B cell (primary cell): ENCODE measurements at regions not wholly inside any gene's neighbourhood (a gene's known extent, or its start where the extent isn't known, plus 50 kb on each side); places are given as distances from the start of the nearest gene placed in this dataset.
"Not testable (repeated sequence)": the region's sequence is repeated elsewhere in the genome, so short reads cannot be mapped to it uniquely, and the experiment has no call there.

Experiments used
- ATAC-seq: fragments of 200-7000 bp; cut with Tn5 transposase; one replicate; pipeline ENCODE4 v1.10.0; 2021; ENCODE audit warnings: low read depth, mild to moderate bottlenecking, moderate number of reproducible peaks, moderate library complexity
- CTCF ChIA-PET: fragments of 350-600 bp; sonication (Branson Sonifier 250); formaldehyde crosslinking; loops from one replicate; lab custom pipeline; 2021; ENCODE audit warnings: antibody characterized with exemption, inconsistent platforms; lab: Charles Lee
- POLR2A ChIA-PET: fragments of 350-600 bp; sonication (Branson Sonifier 250); formaldehyde crosslinking; loops from one replicate; lab custom pipeline; 2021; ENCODE audit warnings: antibody characterized with exemption; lab: Charles Lee
- DNase-seq: peaks from one replicate; pipeline ENCODE4 v3.0.0; 2013
- H2AFZ ChIP-seq: 2 replicates; pipeline ENCODE4 v1.6.1; 2012; ENCODE audit warnings: mild to moderate bottlenecking, low read depth, low read length; ENCODE audit not compliant: insufficient read depth, poor library complexity, severe bottlenecking
- H3K27ac ChIP-seq, 2 donors: 1 replicate in 1 of 2; 2 replicates in 1 of 2; pipeline ENCODE4 v1.5.1; 2012 to 2013; ENCODE audit warnings: low read length in 2 of 2, mild to moderate bottlenecking in 2 of 2, moderate library complexity in 1 of 2
- H3K27me3 ChIP-seq, 4 experiments: fragments of 200-600 bp in 1 of 4; sonication (generic) in 1 of 4; replicated peaks in 1 of 4; 1 replicate in 2 of 4; 2 replicates in 2 of 4; pipeline versions ENCODE4 v1.6.1 to v1.7.0; 2013 to 2016; ENCODE audit warnings: low read length in 3 of 4, mild to moderate bottlenecking in 2 of 4, mixed read lengths in 1 of 4, moderate library complexity in 1 of 4; ENCODE audit not compliant: insufficient read depth in 4 of 4, control insufficient read depth in 3 of 4; ENCODE audit errors: control extremely low read depth in 1 of 4
- H3K36me3 ChIP-seq, 2 experiments: replicated peaks in 1 of 2; 1 replicate in 1 of 2; 2 replicates in 1 of 2; pipeline versions ENCODE4 v1.6.1 to v1.7.1; 2013; ENCODE audit warnings: low read length in 1 of 2; ENCODE audit not compliant: insufficient read depth in 2 of 2, control insufficient read depth in 1 of 2; ENCODE audit errors: control extremely low read depth in 1 of 2, extremely low read depth in 1 of 2
- H3K4me1 ChIP-seq, 2 donors: fragments of 200-600 bp in 1 of 2; sonication (generic) in 1 of 2; 1 replicate in 1 of 2; 2 replicates in 1 of 2; pipeline versions ENCODE4 v1.5.1 to v1.6.1; 2013 to 2017; ENCODE audit warnings: low read length in 2 of 2; ENCODE audit not compliant: control insufficient read depth in 2 of 2, insufficient read depth in 2 of 2
- H3K4me2 ChIP-seq: replicated peaks from 2 replicates; pipeline ENCODE3; 2012; ENCODE audit warnings: mild to moderate bottlenecking, low read depth, low read length; ENCODE audit not compliant: poor library complexity, severe bottlenecking
- H3K4me3 ChIP-seq, 5 experiments: fragments of 200-600 bp in 1 of 5; sonication (generic) in 1 of 5; 1 replicate in 3 of 5; 2 replicates in 2 of 5; pipeline versions ENCODE4 v1.5.1 to v1.7.0; 2011 to 2016; ENCODE audit warnings: low read length in 4 of 5, mild to moderate bottlenecking in 4 of 5, low read depth in 2 of 5, control low read depth in 1 of 5, moderate library complexity in 1 of 5; ENCODE audit not compliant: insufficient read depth in 1 of 5; ENCODE audit errors: control extremely low read depth in 1 of 5, extremely low read depth in 1 of 5
- H3K79me2 ChIP-seq: fragments of 200-600 bp; sonication (generic); one replicate; pipeline ENCODE4 v1.6.0; 2016; ENCODE audit warnings: low read length; ENCODE audit not compliant: control insufficient read depth, insufficient read depth
- H3K9ac ChIP-seq: fragments of 200-600 bp; sonication (generic); 2 replicates; pipeline ENCODE4 v1.6.1; 2017; ENCODE audit warnings: mild to moderate bottlenecking, low read length, moderate library complexity
- H3K9me3 ChIP-seq, 3 donors: one replicate each; pipeline versions ENCODE4 v1.6.1 to v1.7.1; 2013; ENCODE audit warnings: low read length in 2 of 3; ENCODE audit not compliant: control insufficient read depth in 2 of 3, insufficient read depth in 1 of 3; ENCODE audit errors: control extremely low read depth in 1 of 3
- H4K20me1 ChIP-seq: 2 replicates; pipeline ENCODE4 v1.6.0; 2012; ENCODE audit warnings: mild to moderate bottlenecking, low read length; ENCODE audit not compliant: insufficient read depth, control insufficient read depth, poor library complexity, severe bottlenecking
- H3K27ac Mint-ChIP-seq: one replicate; pipeline ENCODE4 v1.8.0; 2021; ENCODE audit warnings: mixed read lengths
- H3K27me3 Mint-ChIP-seq: one replicate; pipeline ENCODE4 v1.8.0; 2021; ENCODE audit warnings: mixed read lengths
- H3K4me1 Mint-ChIP-seq: one replicate; pipeline ENCODE4 v1.8.0; 2021; ENCODE audit warnings: mixed read lengths
- H3K4me3 Mint-ChIP-seq: one replicate; pipeline ENCODE4 v1.8.0; 2021; ENCODE audit warnings: mixed read lengths
- H3K9me3 Mint-ChIP-seq: one replicate; pipeline ENCODE4 v1.8.0; 2022; ENCODE audit warnings: mixed read lengths; ENCODE audit not compliant: insufficient read depth
- WGBS: methylation state at CpG from one replicate; pipeline ENCODE4 v1.1.5; 2013; ENCODE audit warnings: missing lambda C conversion rate; ENCODE audit not compliant: insufficient coverage; 5-methylcytosine and 5-hydroxymethylcytosine counted together
- intact Hi-C: fragments of 100-400 bp; cut with micrococcal nuclease; formaldehyde crosslinking; loops from one replicate; pipeline ENCODE4 v1.10.0; 2022

DNA sequence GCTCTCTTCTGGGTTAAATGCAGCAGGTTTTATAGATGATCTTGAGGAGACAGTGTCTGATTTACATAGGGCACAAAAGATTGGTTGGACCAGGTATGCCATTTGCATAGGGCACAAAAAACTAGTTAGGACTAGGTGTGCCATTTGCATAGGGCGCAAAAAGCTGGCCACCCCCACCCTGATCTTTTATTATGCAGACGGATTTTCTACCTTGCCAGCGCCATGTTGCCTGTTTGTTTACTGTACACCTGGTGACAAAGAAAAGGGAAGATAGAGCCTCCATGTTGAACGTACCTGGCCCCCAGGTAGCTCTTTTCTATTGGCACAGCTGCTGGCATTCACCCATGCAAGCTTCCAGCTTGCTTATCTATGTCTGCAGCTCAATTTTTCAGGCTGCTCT lies 790.4 kb downstream of the TTLL7 start:
- H3K27ac ChIP-seq, H3K27ac Mint-ChIP-seq, H3K9me3 Mint-ChIP-seq, DNase-seq, H4K20me1 ChIP-seq, intact Hi-C loops, H3K4me3 ChIP-seq, POLR2A ChIA-PET, H3K27me3 ChIP-seq, H3K79me2 ChIP-seq, H3K36me3 ChIP-seq, CTCF ChIA-PET, H3K9ac ChIP-seq, H3K9me3 ChIP-seq, H3K4me1 ChIP-seq, ATAC-seq, H3K4me2 ChIP-seq, H3K4me3 Mint-ChIP-seq, H3K27me3 Mint-ChIP-seq, H2AFZ ChIP-seq, H3K4me1 Mint-ChIP-seq: not testable (repeated sequence)
- WGBS = 83% methylated on average over 1 of the region's 4 CpGs

DNA sequence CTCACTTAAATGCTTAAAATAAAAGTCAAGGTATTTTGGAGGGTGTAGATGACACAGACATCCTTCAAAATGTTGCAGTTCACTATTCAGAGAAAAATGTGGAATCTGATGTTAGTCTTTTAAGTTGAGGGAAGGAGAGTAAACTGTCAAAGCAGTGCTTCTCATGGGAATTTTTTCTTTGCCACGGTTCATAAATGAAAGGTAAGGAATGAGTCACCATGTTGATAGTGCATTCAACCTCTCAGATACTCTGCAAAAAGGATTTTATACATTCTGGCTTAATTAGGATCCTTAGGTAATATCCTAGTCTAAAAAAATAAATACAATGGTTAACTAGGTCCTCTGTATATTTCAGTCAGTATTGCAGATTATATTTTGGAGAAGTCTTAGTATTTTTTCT lies 804.3 kb downstream of the TTLL7 start:
- H3K36me3 ChIP-seq, POLR2A ChIA-PET, H3K27me3 Mint-ChIP-seq, H3K4me2 ChIP-seq, H3K4me1 Mint-ChIP-seq, intact Hi-C loops, H3K9me3 Mint-ChIP-seq, H3K9me3 ChIP-seq, H2AFZ ChIP-seq, H3K79me2 ChIP-seq, H3K27me3 ChIP-seq, DNase-seq, H3K4me3 Mint-ChIP-seq, H4K20me1 ChIP-seq, H3K4me1 ChIP-seq, ATAC-seq, H3K4me3 ChIP-seq, H3K9ac ChIP-seq, H3K27ac ChIP-seq, H3K27ac Mint-ChIP-seq, CTCF ChIA-PET: not testable (repeated sequence)
- WGBS = no CpG with 5 or more reads among the region's 1 CpG

DNA sequence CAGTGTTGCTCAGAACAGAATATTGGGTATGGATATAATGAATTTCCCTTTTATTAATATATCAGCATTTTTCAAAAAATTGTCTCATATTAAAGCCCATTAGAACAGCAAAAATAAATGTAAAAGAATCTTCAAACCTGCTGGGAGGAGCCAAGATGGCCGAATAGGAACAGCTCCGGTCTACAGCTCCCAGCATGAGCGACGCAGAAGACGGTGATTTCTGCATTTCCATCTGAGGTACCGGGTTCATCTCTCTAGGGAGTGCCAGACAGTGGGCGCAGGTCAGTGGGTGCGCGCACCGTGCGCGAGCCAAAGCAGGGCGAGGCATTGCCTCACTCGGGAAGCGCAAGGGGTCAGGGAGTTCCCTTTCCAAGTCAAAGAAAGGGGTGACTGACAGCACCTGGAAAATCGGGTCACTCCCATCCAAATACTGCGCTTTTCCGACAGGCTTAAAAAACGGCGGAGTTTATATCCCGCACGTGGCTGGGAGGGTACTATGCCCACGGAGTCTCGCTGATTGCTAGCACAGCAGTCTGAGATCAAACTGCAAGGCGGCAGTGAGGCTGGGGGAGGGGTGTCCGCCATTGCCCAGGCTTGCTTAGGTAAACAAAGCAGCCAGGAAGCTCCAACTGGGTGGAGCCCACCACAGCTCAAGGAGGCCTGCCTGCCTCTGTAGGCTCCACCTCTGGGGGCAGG lies 816.8 kb downstream of the TTLL7 start:
- H2AFZ ChIP-seq, intact Hi-C loops: not testable (repeated sequence)

DNA sequence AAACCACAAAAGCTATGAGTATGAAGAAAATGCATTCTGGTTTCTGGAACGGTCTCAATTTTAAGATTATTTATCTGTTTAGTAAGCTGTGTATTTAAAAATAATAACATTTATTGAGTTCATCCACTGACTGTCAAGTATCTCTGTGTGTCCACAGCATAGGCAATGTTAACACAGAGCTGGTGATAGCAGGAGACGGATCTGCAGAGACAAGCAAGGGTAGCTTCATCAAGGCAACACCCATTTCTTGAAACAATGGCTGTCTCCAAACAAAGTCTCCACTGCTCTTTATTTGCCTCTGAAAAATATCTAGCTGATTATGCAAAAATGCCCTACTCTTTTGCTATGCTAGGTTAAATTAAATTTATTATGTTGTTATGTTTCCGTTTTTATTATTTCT lies 818.3 kb downstream of the TTLL7 start:
- POLR2A ChIA-PET, H4K20me1 ChIP-seq, H2AFZ ChIP-seq, H3K9me3 Mint-ChIP-seq, H3K9me3 ChIP-seq, H3K36me3 ChIP-seq, H3K4me1 Mint-ChIP-seq, H3K27me3 ChIP-seq, CTCF ChIA-PET, H3K4me2 ChIP-seq, DNase-seq, H3K4me3 ChIP-seq, H3K27me3 Mint-ChIP-seq, intact Hi-C loops, H3K4me1 ChIP-seq, H3K27ac ChIP-seq, H3K9ac ChIP-seq, ATAC-seq, H3K79me2 ChIP-seq, H3K27ac Mint-ChIP-seq, H3K4me3 Mint-ChIP-seq: not testable (repeated sequence)
- WGBS = no CpG with 5 or more reads among the region's 3 CpGs

More for the DNA sequence above, 816.8 kb downstream of the TTLL7 start:
- H3K4me1 ChIP-seq, H3K79me2 ChIP-seq, H3K4me3 Mint-ChIP-seq, DNase-seq, POLR2A ChIA-PET, H4K20me1 ChIP-seq, H3K4me1 Mint-ChIP-seq, ATAC-seq, CTCF ChIA-PET, H3K9me3 Mint-ChIP-seq, H3K36me3 ChIP-seq, H3K27me3 Mint-ChIP-seq, H3K27ac Mint-ChIP-seq, H3K9me3 ChIP-seq, H3K4me3 ChIP-seq, H3K27me3 ChIP-seq, H3K9ac ChIP-seq, H3K27ac ChIP-seq, H3K4me2 ChIP-seq: not testable (repeated sequence)
- WGBS = 98% methylated on average over 11 of the region's 26 CpGs
